Activated CD8-positive, alpha-beta T cell treated with anti-CD3 and anti-CD28 coated beads for 36 hours (primary cell): ENCODE measurements at regions not wholly inside any gene's neighbourhood (a gene's known extent, or its start where the extent isn't known, plus 50 kb on each side); places are given as distances from the start of the nearest gene placed in this dataset.

Experiments
- ATAC-seq: fragments of 200-7000 bp; cut with Tn5 transposase; one replicate; pipeline ENCODE4 v1.10.0; 2021; ENCODE audit warnings: mild to moderate bottlenecking, moderate library complexity
- CTCF ChIA-PET: fragments of 350-600 bp; sonication (Branson Sonifier 250); formaldehyde crosslinking; loops from one replicate; lab custom pipeline; 2021; ENCODE audit warnings: antibody characterized with exemption; lab: Charles Lee
- POLR2A ChIA-PET: fragments of 350-600 bp; sonication (Branson Sonifier 250); formaldehyde crosslinking; loops from one replicate; lab custom pipeline; 2021; ENCODE audit warnings: antibody characterized with exemption; lab: Charles Lee
- DNase-seq: peaks from one replicate; pipeline ENCODE4 v3.0.0-alpha.2; 2020
- H3K27ac Mint-ChIP-seq: one replicate; pipeline ENCODE4 v1.8.0; 2021; ENCODE audit warnings: mild to moderate bottlenecking, mixed read lengths
- H3K27me3 Mint-ChIP-seq: one replicate; pipeline ENCODE4 v1.8.0; 2021; ENCODE audit warnings: mixed read lengths
- H3K36me3 Mint-ChIP-seq: one replicate; pipeline ENCODE4 v1.8.0; 2021; ENCODE audit warnings: low read depth, mixed read lengths
- H3K4me1 Mint-ChIP-seq: one replicate; pipeline ENCODE4 v1.8.0; 2021; ENCODE audit warnings: low read depth, mixed read lengths
- H3K4me3 Mint-ChIP-seq: one replicate; pipeline ENCODE4 v1.8.0; 2021; ENCODE audit warnings: mild to moderate bottlenecking, moderate library complexity, mixed read lengths
- H3K9me3 Mint-ChIP-seq: one replicate; pipeline ENCODE4 v1.8.0; 2021; ENCODE audit warnings: mixed read lengths
- CTCF ChIP-seq: fragments of 200-600 bp; IDR thresholded peaks from one replicate; pipeline ENCODE4 v1.8.0; 2022; ENCODE audit warnings: antibody characterized with exemption, mild to moderate bottlenecking
- intact Hi-C: fragments of 100-400 bp; cut with micrococcal nuclease; formaldehyde crosslinking; loops from one replicate; pipeline ENCODE4 v1.10.0; 2022

- Mint-ChIP-seq H3K4me1 (no peaks in the 10 kb centered on the region), H3K4me3 (no peak overlapping the region), H3K27me3 (peaks cover 7% of the 10 kb centered on the region), H3K36me3 (no peaks in the 10 kb centered on the region), H3K27ac (no peak overlapping the region), H3K9me3 (no peaks in the 10 kb centered on the region)
- ChIA-PET POLR2A (no interaction called here), CTCF (no interaction called here)
- ATAC-seq (peak; percentile 53), DNase-seq (peak; percentile 40)
- intact Hi-C loops: no loop called here
- TF ChIP-seq CTCF: no peak
These were observed 228.5 kb upstream of the AJAP1 start for GRCh38 chr1:4425892-4426291.

GRCh38 chr1:4428711-4429110, 225.7 kb upstream of the AJAP1 start:
- H3K4me1 Mint-ChIP-seq: no peaks in the 10 kb centered on the region
- ChIA-PET CTCF (no interaction called here), POLR2A (interaction anchor here (0.6 kb wide), 1 partner anchor 1126 kb away, joined by 3 read pairs; no protein-coding TSS in a partner anchor)
- no peaks in the 10 kb centered on the region for H3K27me3 Mint-ChIP-seq
- H3K9me3 Mint-ChIP-seq: no peaks in the 10 kb centered on the region
- intact Hi-C loops: no loop called here
- H3K36me3 Mint-ChIP-seq: no peaks in the 10 kb centered on the region
- H3K27ac Mint-ChIP-seq: no peak overlapping the region
- no peak for ATAC-seq
- TF ChIP-seq CTCF: no peak
- DNase-seq: no peak
- no peak overlapping the region for H3K4me3 Mint-ChIP-seq

GRCh38 chr1:4430406-4431365, 223.7 kb upstream of the AJAP1 start:
- Mint-ChIP-seq H3K9me3 (no peaks in the 10 kb centered on the region), H3K27ac (no peak overlapping the region), H3K27me3 (peaks cover 2% of the 10 kb centered on the region), H3K36me3 (no peaks in the 10 kb centered on the region), H3K4me3 (no peak overlapping the region), H3K4me1 (no peaks in the 10 kb centered on the region)
- TF ChIP-seq CTCF: no peak
- ChIA-PET POLR2A (no interaction called here), CTCF (no interaction called here)
- intact Hi-C loops: no loop called here
- DNase-seq: no peak
- no peak for ATAC-seq

GRCh38 chr1:4431491-4431890, 222.9 kb upstream of the AJAP1 start:
- POLR2A ChIA-PET: no interaction called here

More at GRCh38 chr1:4431491-4431890, 222.9 kb upstream of the AJAP1 start:
- no peak for TF ChIP-seq CTCF
- Mint-ChIP-seq H3K4me1 (no peaks in the 10 kb centered on the region), H3K27ac (no peak overlapping the region), H3K36me3 (no peaks in the 10 kb centered on the region), H3K27me3 (peaks cover 2% of the 10 kb centered on the region), H3K4me3 (no peak overlapping the region), H3K9me3 (no peaks in the 10 kb centered on the region)
- CTCF ChIA-PET: no interaction called here
- DNase-seq (no peak), ATAC-seq (no peak)
- intact Hi-C loops: no loop called here
